HFFc6 (cell line): ENCODE measurements at regions not wholly inside any gene's neighbourhood (a gene's known extent, or its start where the extent isn't known, plus 50 kb on each side); places are given as distances from the start of the nearest gene placed in this dataset.

ENCODE experiments used
- DNase-seq: peaks from one replicate; pipeline ENCODE4 v3.0.0-alpha.2; 2018
- H3K27ac Mint-ChIP-seq: 2 replicates; pipeline ENCODE4 v1.8.0; 2020; ENCODE audit warnings: mild to moderate bottlenecking, mixed read lengths
- H3K27me3 Mint-ChIP-seq: 2 replicates; pipeline ENCODE4 v1.8.0; 2021; ENCODE audit warnings: mild to moderate bottlenecking, moderate library complexity, mixed read lengths; ENCODE audit not compliant: insufficient read depth
- H3K36me3 Mint-ChIP-seq: 2 replicates; pipeline ENCODE4 v1.8.0; 2021; ENCODE audit warnings: low read depth, mixed read lengths
- H3K4me1 Mint-ChIP-seq: 2 replicates; pipeline ENCODE4 v1.8.0; 2020; ENCODE audit warnings: low read depth, mixed read lengths
- H3K4me3 Mint-ChIP-seq: 2 replicates; pipeline ENCODE4 v1.8.0; 2020; ENCODE audit warnings: mild to moderate bottlenecking, moderate library complexity, mixed read lengths
- H3K9me3 Mint-ChIP-seq: 2 replicates; pipeline ENCODE4 v1.8.0; 2020; ENCODE audit warnings: mild to moderate bottlenecking, mixed read lengths
- TF ChIP-seq, protein P1 (sequence below): fragments of 200-600 bp; sonication (generic); IDR thresholded peaks from 2 replicates; pipeline ENCODE4 v1.5.0; 2021; ENCODE audit warnings: antibody characterized with exemption, mild to moderate bottlenecking

DNA sequence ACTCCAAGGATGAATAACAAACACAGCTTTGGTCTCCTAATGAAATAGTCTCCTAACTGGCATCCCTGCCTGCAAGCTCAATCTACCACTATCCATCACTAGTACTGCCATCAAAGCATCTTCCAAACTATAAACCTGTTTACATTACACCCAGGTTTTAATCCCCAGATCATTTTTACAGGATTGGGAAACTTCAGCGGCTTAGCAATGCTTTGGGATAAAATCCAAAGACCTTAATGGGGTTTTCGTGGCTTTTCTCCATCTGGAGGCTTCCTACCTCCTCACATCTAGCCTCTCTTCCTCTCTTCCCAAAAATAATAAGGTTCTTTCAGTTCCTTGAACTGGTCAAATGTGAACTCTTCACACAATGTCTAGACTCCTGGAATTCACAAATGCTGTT, 92.2 kb upstream of the SETBP1 start:
- no peak for DNase-seq
- Mint-ChIP-seq H3K4me3 (no peak overlapping the region), H3K27me3 (peaks cover 1% of the 10 kb centered on the region; the same call in 1 of the 2 replicates), H3K27ac (no peak overlapping the region), H3K36me3 (no peaks in the 10 kb centered on the region), H3K9me3 (no peaks in the 10 kb centered on the region; the same call in 1 of the 2 replicates), H3K4me1 (peaks cover 15% of the 10 kb centered on the region; the same call in 1 of the 2 replicates)
- TF ChIP-seq, protein P1, sequence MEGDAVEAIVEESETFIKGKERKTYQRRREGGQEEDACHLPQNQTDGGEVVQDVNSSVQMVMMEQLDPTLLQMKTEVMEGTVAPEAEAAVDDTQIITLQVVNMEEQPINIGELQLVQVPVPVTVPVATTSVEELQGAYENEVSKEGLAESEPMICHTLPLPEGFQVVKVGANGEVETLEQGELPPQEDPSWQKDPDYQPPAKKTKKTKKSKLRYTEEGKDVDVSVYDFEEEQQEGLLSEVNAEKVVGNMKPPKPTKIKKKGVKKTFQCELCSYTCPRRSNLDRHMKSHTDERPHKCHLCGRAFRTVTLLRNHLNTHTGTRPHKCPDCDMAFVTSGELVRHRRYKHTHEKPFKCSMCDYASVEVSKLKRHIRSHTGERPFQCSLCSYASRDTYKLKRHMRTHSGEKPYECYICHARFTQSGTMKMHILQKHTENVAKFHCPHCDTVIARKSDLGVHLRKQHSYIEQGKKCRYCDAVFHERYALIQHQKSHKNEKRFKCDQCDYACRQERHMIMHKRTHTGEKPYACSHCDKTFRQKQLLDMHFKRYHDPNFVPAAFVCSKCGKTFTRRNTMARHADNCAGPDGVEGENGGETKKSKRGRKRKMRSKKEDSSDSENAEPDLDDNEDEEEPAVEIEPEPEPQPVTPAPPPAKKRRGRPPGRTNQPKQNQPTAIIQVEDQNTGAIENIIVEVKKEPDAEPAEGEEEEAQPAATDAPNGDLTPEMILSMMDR: no peak

DNA sequence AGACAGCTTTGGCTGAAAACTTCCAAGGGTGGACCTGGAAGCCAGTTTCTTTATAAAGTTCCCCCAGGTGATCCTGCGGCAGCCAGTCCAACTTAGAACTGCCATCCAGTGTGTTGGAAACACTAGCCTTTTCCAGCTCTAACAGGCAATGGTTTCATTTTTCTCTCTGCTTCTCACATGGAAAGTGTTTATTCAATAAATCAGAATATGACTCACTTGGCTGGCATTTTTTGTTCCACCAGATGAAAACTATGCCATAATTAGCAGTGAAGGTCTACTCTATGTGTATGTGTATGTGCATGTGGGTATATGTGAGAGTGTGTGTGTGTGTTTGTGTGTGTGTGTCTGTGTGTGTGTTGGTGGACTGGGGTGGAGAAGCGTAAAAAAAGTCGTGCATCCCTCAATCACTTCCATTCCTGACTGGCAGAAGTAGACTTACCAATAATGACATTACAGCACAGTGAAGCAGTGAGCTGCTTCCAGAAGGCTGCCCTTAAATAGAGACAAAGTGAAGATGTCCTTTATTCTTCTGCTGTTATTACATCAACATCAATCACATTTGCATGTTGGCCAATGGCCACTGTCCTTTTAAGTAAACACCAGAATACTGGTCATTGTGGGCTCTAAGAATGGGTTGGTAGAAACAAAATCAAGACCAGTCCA, 90.9 kb upstream of the SETBP1 start:
- TF ChIP-seq, protein P1: no peak
- Mint-ChIP-seq H3K4me3 (no peak overlapping the region; the same call in 1 of the 2 replicates), H3K27me3 (no peaks in the 10 kb centered on the region), H3K27ac (peak overlapping the region; percentile 42; the same call in 1 of the 2 replicates), H3K9me3 (no peaks in the 10 kb centered on the region; the same call in 1 of the 2 replicates), H3K4me1 (peaks cover 20% of the 10 kb centered on the region; the same call in 1 of the 2 replicates), H3K36me3 (no peaks in the 10 kb centered on the region; the same call in 1 of the 2 replicates)
- peak; percentile 70 for DNase-seq

DNA sequence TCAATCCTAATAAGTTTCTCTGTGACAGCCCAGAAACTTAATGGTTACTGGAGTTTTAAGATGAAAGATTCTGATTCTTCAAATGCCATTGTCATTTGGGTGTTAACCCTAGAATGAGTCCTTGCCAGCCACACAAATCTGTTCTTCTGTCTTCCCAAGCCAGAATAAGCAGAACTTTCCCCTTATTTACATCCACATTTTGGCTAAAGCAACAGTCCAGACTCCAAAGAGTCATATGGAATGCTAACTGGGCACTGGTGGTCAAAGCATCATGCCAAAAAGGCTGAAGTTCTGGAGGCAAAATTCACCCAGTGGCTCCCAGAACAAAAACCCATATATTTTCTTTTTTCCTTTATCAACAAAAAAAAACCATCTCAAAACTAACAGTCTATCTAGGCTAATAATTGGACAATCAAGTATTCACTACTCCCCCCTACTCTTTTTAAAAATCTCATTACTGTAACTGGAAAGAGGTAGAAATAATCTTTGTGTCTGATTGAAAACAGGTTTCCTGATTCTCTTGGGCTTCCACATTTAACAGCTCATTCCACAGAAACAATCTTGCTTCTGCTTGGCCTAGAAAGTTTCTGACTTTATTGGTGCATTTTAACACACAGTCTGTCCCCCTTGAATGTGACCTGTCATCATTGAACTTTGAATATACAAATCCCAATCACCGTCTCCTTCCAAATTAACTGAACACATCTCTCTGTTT, 89.6 kb upstream of the SETBP1 start:
- no peak for DNase-seq

DNA sequence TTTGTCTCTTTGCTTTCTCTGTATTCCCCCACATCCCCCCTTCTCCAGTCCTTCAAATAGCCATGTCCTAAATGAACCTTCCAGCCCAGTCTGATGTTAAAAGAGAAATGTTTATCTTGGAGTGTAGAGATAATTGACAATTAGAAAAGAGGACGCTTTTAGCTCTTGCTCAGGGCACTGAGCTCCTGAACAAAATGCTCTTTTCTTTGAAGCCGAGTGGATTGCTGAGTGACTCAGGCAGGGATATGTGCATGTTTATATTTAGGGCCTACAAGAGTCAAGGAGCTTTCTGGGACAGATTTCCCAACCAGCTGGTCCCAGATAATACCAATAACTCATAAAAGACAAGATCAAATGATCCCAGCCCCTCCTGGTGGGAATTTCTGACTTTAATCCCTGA, 88.0 kb upstream of the SETBP1 start:
- Mint-ChIP-seq H3K4me1 (peaks cover 26% of the 10 kb centered on the region; the same call in 1 of the 2 replicates), H3K36me3 (no peaks in the 10 kb centered on the region; the same call in 1 of the 2 replicates), H3K27ac (peak overlapping the region; percentile 67; the same call in 1 of the 2 replicates), H3K9me3 (no peaks in the 10 kb centered on the region; the same call in 1 of the 2 replicates), H3K27me3 (peaks cover 3% of the 10 kb centered on the region; the same call in 1 of the 2 replicates), H3K4me3 (peak overlapping the region; percentile 12; the same call in 1 of the 2 replicates)
- peak; percentile 56 for DNase-seq
- TF ChIP-seq, protein P1: no peak

More for the DNA sequence above, 89.6 kb upstream of the SETBP1 start:
- Mint-ChIP-seq H3K27ac (no peak overlapping the region), H3K4me1 (peaks cover 26% of the 10 kb centered on the region; the same call in 1 of the 2 replicates), H3K27me3 (no peaks in the 10 kb centered on the region), H3K9me3 (no peaks in the 10 kb centered on the region; the same call in 1 of the 2 replicates), H3K36me3 (no peaks in the 10 kb centered on the region; the same call in 1 of the 2 replicates), H3K4me3 (no peak overlapping the region)
- TF ChIP-seq, protein P1: no peak

DNA sequence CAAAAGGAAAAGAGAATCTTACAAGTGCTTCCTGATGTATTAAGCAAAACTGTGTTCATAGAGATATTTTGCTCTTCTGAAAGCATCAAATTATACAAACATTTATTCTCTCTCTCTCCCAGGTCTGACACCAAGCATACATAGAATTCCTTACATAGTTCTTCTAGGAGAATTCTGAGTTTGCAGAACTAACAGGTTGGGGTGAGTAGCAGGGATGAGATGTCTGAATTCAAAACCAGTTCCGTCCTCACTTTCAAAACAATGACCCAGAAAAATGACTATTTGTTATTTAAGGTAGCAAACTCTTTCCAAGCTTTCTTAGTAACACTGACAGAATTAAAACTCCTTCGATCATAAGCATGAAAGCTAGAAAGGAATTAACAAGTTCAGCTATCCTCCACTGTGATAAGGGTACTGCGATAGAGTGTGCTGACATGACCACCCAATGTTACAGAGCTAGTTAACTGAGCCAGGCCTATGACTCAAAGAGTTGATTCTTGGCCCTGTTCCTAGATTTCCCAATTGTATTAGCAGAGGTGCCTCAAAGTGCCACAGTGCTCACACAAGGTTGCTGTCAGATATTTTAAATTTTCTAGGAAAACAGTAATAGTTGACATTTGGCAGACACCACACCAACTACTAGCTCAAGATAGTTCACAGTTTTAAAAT, 85.8 kb upstream of the SETBP1 start:
- H3K27me3 Mint-ChIP-seq: peaks cover 5% of the 10 kb centered on the region; the same call in 1 of the 2 replicates
- no peak overlapping the region; the same call in 1 of the 2 replicates for H3K27ac Mint-ChIP-seq
- TF ChIP-seq, protein P1: no peak
- H3K4me3 Mint-ChIP-seq: no peak overlapping the region; the same call in 1 of the 2 replicates
- H3K9me3 Mint-ChIP-seq: no peaks in the 10 kb centered on the region; the same call in 1 of the 2 replicates
- DNase-seq: peak; percentile 43
- H3K36me3 Mint-ChIP-seq: no peaks in the 10 kb centered on the region; the same call in 1 of the 2 replicates
- H3K4me1 Mint-ChIP-seq: peaks cover 19% of the 10 kb centered on the region; the same call in 1 of the 2 replicates
